Thyroid gland (tissue), 4 donors: ENCODE measurements at regions not wholly inside any gene's neighbourhood (a gene's known extent, or its start where the extent isn't known, plus 50 kb on each side); places are given as distances from the start of the nearest gene placed in this dataset.

ENCODE experiments used
- POLR2A ChIP-seq, 2 donors: fragments of 450-650 bp; IDR thresholded peaks; one replicate each; pipeline ENCODE4 v1.6.1; 2017; ENCODE audit warnings: antibody characterized with exemption in 2 of 2, mild to moderate bottlenecking in 2 of 2, moderate library complexity in 1 of 2
- TF ChIP-seq, protein P1 (sequence below), 6 experiments: fragments of 200-600 bp in 3 of 6; fragments of 450-650 bp in 3 of 6; sonication (generic) in 3 of 6; IDR thresholded peaks; one replicate each; pipeline ENCODE4 v1.5.1; 2016 to 2019; ENCODE audit warnings: antibody characterized with exemption in 6 of 6, mild to moderate bottlenecking in 2 of 6, inconsistent platforms in 1 of 6, moderate library complexity in 1 of 6

- TF ChIP-seq, protein P1, sequence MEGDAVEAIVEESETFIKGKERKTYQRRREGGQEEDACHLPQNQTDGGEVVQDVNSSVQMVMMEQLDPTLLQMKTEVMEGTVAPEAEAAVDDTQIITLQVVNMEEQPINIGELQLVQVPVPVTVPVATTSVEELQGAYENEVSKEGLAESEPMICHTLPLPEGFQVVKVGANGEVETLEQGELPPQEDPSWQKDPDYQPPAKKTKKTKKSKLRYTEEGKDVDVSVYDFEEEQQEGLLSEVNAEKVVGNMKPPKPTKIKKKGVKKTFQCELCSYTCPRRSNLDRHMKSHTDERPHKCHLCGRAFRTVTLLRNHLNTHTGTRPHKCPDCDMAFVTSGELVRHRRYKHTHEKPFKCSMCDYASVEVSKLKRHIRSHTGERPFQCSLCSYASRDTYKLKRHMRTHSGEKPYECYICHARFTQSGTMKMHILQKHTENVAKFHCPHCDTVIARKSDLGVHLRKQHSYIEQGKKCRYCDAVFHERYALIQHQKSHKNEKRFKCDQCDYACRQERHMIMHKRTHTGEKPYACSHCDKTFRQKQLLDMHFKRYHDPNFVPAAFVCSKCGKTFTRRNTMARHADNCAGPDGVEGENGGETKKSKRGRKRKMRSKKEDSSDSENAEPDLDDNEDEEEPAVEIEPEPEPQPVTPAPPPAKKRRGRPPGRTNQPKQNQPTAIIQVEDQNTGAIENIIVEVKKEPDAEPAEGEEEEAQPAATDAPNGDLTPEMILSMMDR (IDR thresholded peaks at IDR 0.05), result peak in 1 of 6 experiments; percentile 55
- no peak for TF ChIP-seq POLR2A (IDR thresholded peaks at IDR 0.05)
Observed at GRCh38 chr6:16947375-16948015, 154.4 kb upstream of the STMND1 start.
